ENCODE measurements at regions not wholly inside any gene's neighbourhood (a gene's known extent, or its start where the extent isn't known, plus 50 kb on each side); places are given as distances from the start of the nearest gene placed in this dataset.

- no peak for TF ChIP-seq CTCF (IDR thresholded peaks at IDR 0.05)
- no peak for TF ChIP-seq POLR2AphosphoS5 (IDR thresholded peaks at IDR 0.05; ENCODE audit: low read depth, low read length)
Observed at GRCh38 chr14:26941521-26941920, 343.7 kb upstream of the NOVA1 start.
